ENCODE measurements at regions not wholly inside any gene's neighbourhood (a gene's known extent, or its start where the extent isn't known, plus 50 kb on each side); places are given as distances from the start of the nearest gene placed in this dataset.
A peak's percentile ranks its signal among the peaks of the same experiment; 100 is the strongest.

DNA sequence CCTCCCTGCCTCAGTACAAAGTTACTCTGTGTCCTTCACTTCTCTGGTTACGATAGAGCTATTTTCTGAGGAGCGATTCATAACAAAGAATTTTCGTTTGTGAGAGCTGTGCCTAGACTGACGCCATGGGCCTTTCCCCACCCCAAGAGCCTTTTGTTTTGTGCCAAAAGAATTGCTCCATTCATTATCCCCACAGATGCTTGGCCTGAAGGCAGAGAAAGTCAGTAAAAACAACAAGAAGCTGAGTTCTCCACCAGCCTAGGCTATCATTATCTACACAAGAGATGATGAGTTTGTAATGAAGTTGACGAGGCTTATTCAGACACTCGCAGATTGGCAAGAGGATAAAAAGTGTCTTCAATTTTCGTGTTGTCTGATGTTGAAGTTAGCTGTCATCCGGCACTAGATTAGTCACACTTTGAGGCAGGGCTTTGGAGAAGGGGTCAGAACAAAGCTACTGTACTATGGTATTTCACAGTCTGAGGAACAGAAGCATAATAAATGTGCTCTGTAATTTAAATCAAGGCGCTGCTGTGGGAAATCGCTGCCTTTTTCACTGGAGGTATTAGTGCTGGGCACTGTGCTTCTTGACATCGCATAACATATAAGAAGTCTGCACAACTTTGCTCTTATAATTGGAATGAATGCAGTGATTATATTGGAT lies 278.4 kb upstream of the FIGN start:
- 78% methylated on average over 11 of the region's 11 CpGs; no CpG with 5 or more reads in 1 of the 2 experiments for WGBS, 2 experiments (ENCODE audit: extremely low coverage in 1 of 2, insufficient coverage in 1 of 2, insufficient read length in 1 of 2, insufficient replicate concordance in 2 of 2, low coverage in 1 of 2, low lambda C conversion rate in 2 of 2, missing lambda C conversion rate in 1 of 2)
- Histone ChIP-seq H4K20me1 (replicated peaks in 1 of 2; ENCODE audit: control insufficient read depth in 1 of 2, insufficient read depth in 2 of 2, low read length in 2 of 2) (no peaks in the 10 kb centered on the region), H3K18ac (ENCODE audit: extremely low read depth, low read length) (no peak overlapping the region), H3K36me3 (ENCODE audit: control insufficient read depth in 2 of 4, insufficient read depth in 4 of 4, low read length in 3 of 4) (no peaks in the 10 kb centered on the region), H2BK20ac (ENCODE audit: low read length) (no peak overlapping the region), H3K79me2 (ENCODE audit: control insufficient read depth in 1 of 2, insufficient read depth in 2 of 2, low read length in 2 of 2) (no peaks in the 10 kb centered on the region), H2AFZ (ENCODE audit: low read length) (peak overlapping the region; percentile 57; the same call in 1 of the 2 replicates), H3K9ac (replicated peaks in 1 of 4; ENCODE audit: extremely low read depth in 1 of 4, low read depth in 3 of 4, low read length in 3 of 4) (no peak overlapping the region), H4K91ac (replicated peaks; ENCODE audit: insufficient read length, low read length) (no peak overlapping the region), H2BK15ac (ENCODE audit: low read length) (no peak overlapping the region), H2BK12ac (ENCODE audit: low read depth, low read length) (no peak overlapping the region), H4K8ac (ENCODE audit: extremely low read depth, insufficient read depth, low read length) (no peak overlapping the region), H2BK120ac (replicated peaks; ENCODE audit: low read depth, low read length) (no peak overlapping the region), H3K56ac (replicated peaks; ENCODE audit: insufficient read length, low read depth, low read length) (no peak overlapping the region), H2AK5ac (ENCODE audit: low read depth, low read length) (no peak overlapping the region), H3K4me3 (ENCODE audit: extremely low read depth in 1 of 4, insufficient read depth in 2 of 4, low read depth in 3 of 4, low read length in 4 of 4) (no peak overlapping the region), H2BK5ac (ENCODE audit: low read depth, low read length) (no peak overlapping the region), H3K23ac (ENCODE audit: insufficient read length) (no peak overlapping the region), H3K27ac (ENCODE audit: low read depth, low read length) (no peak overlapping the region), H3K4me2 (ENCODE audit: insufficient read depth in 1 of 2, low read depth in 2 of 2, low read length in 2 of 2) (peak overlapping the region in 1 of 2 experiments; percentile 10; a peak in 1 of 4 replicates), H3K4ac (replicated peaks; ENCODE audit: insufficient read length, low read depth, low read length) (no peak overlapping the region), H3K23me2 (ENCODE audit: low read depth, low read length) (no peaks in the 10 kb centered on the region), H3K79me1 (ENCODE audit: low read depth, low read length) (no peaks in the 10 kb centered on the region), H4K5ac (ENCODE audit: insufficient read length, low read depth, low read length) (no peak overlapping the region), H3K27me3 (replicated peaks in 1 of 4; ENCODE audit: control insufficient read depth in 3 of 4, extremely low read depth in 1 of 4, insufficient read depth in 3 of 4, low read length in 3 of 4) (no peaks in the 10 kb centered on the region), H3K9me3 (ENCODE audit: insufficient read depth in 2 of 2, low read depth in 1 of 2, low read length in 1 of 2) (no peaks in the 10 kb centered on the region), H3K4me1 (replicated peaks in 1 of 4; ENCODE audit: control insufficient read depth in 3 of 4, insufficient read depth in 4 of 4, low read length in 3 of 4) (peaks cover 0 to 4% (median 1%) of the 10 kb centered on the region in 4 experiments; a peak in 3 of 7 replicates), H3K14ac (ENCODE audit: insufficient read length) (no peak overlapping the region)
- TF ChIP-seq RFX5 (IDR thresholded peaks at IDR 0.05; ENCODE audit: borderline replicate concordance, low read depth, low read length) = no peak
- no peak for TF ChIP-seq SP4 (IDR thresholded peaks at IDR 0.05; ENCODE audit: low read length)
- TF ChIP-seq, protein P1, sequence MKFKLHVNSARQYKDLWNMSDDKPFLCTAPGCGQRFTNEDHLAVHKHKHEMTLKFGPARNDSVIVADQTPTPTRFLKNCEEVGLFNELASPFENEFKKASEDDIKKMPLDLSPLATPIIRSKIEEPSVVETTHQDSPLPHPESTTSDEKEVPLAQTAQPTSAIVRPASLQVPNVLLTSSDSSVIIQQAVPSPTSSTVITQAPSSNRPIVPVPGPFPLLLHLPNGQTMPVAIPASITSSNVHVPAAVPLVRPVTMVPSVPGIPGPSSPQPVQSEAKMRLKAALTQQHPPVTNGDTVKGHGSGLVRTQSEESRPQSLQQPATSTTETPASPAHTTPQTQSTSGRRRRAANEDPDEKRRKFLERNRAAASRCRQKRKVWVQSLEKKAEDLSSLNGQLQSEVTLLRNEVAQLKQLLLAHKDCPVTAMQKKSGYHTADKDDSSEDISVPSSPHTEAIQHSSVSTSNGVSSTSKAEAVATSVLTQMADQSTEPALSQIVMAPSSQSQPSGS (IDR thresholded peaks at IDR 0.05; ENCODE audit: low read length) = no peak
- TF ChIP-seq CBX8 (IDR thresholded peaks at IDR 0.05; ENCODE audit: borderline replicate concordance, low read depth, low read length) = no peak
- no peak for FAIRE-seq
- CTCF ChIA-PET (ENCODE audit: partially characterized antibody) = interaction anchor here (1.4 to 1.6 kb wide), 2 partner anchors 47 to 847 kb away, joined by 3 to 7 read pairs; no protein-coding TSS in a partner anchor
- POLR2A ChIA-PET (ENCODE audit: partially characterized antibody) = no interaction called here
- no peak for DNase-seq (ENCODE audit: low read depth in 1 of 2, low spot score in 2 of 2)

All from H1 (cell line).